ENCODE measurements at regions not wholly inside any gene's neighbourhood (a gene's known extent, or its start where the extent isn't known, plus 50 kb on each side); places are given as distances from the start of the nearest gene placed in this dataset.

- DNase-seq (ENCODE audit: low spot score) = no peak
Observed at GRCh38 chr2:129901754-129902415, 77.6 kb upstream of the RAB6C start.

GRCh38 chr2:129902731-129903585 is 76.5 kb upstream of the RAB6C start:
- no peak for DNase-seq (ENCODE audit: low spot score)

- DNase-seq (ENCODE audit: low spot score) = no peak
Observed at GRCh38 chr2:129903586-129904425, 75.7 kb upstream of the RAB6C start.

- DNase-seq (ENCODE audit: low spot score) = no peak
Observed at GRCh38 chr2:129904532-129905446, 74.7 kb upstream of the RAB6C start.

- no peak for DNase-seq (ENCODE audit: low spot score)
Observed at GRCh38 chr2:129905664-129906081, 73.8 kb upstream of the RAB6C start.

- no peak for DNase-seq (ENCODE audit: low spot score)
Observed at GRCh38 chr2:129906139-129906860, 73.2 kb upstream of the RAB6C start.

- DNase-seq (ENCODE audit: low spot score) = no peak
Observed at GRCh38 chr2:129906861-129907235, 72.6 kb upstream of the RAB6C start.

- DNase-seq (ENCODE audit: low spot score) = no peak
Observed at GRCh38 chr2:129907256-129907998, 72.0 kb upstream of the RAB6C start.

- DNase-seq (ENCODE audit: low spot score) = no peak
Observed at GRCh38 chr2:129908721-129909373, 70.6 kb upstream of the RAB6C start.

- DNase-seq (ENCODE audit: low spot score) = no peak
Observed at GRCh38 chr2:129909651-129910418, 69.6 kb upstream of the RAB6C start.

GRCh38 chr2:129910446-129911362 is 68.8 kb upstream of the RAB6C start:
- no peak for DNase-seq (ENCODE audit: low spot score)

- DNase-seq (ENCODE audit: low spot score) = no peak
Observed at GRCh38 chr2:129911363-129912065, 68.0 kb upstream of the RAB6C start.

- DNase-seq (ENCODE audit: low spot score) = no peak
Observed at GRCh38 chr2:129912066-129912820, 67.2 kb upstream of the RAB6C start.

GRCh38 chr2:129912871-129913694 is 66.4 kb upstream of the RAB6C start:
- DNase-seq (ENCODE audit: low spot score) = no peak

Measured in activated CD4-positive, alpha-beta T cell treated with anti-CD3 and anti-CD28 coated beads, Interleukin-2, Interleukin-4, amounts not matched to agents 100 ng/mL and 50 ng/mL, durations not matched to agents 16 hours and 8 hours (primary cell).